Fibroblast of villous mesenchyme (primary cell): ENCODE measurements at regions not wholly inside any gene's neighbourhood (a gene's known extent, or its start where the extent isn't known, plus 50 kb on each side); places are given as distances from the start of the nearest gene placed in this dataset.

Experiments used
- DNase-seq: peaks from one replicate; pipeline ENCODE4 v3.0.0-alpha.2; 2010; ENCODE audit warnings: low read depth
- H3K4me3 ChIP-seq: 2 replicates; pipeline ENCODE4 v1.5.1; 2011; ENCODE audit warnings: low read depth, mild to moderate bottlenecking, low read length
- TF ChIP-seq, protein P1 (sequence below): IDR thresholded peaks from 2 replicates; pipeline ENCODE4 v1.5.1; 2012; ENCODE audit warnings: low read depth, mild to moderate bottlenecking, low read length; ENCODE audit not compliant: insufficient read depth

GRCh38 chr22:48234011-48234410, 1471.6 kb downstream of the TBC1D22A start:
- DNase-seq: no peak
- TF ChIP-seq, protein P1, sequence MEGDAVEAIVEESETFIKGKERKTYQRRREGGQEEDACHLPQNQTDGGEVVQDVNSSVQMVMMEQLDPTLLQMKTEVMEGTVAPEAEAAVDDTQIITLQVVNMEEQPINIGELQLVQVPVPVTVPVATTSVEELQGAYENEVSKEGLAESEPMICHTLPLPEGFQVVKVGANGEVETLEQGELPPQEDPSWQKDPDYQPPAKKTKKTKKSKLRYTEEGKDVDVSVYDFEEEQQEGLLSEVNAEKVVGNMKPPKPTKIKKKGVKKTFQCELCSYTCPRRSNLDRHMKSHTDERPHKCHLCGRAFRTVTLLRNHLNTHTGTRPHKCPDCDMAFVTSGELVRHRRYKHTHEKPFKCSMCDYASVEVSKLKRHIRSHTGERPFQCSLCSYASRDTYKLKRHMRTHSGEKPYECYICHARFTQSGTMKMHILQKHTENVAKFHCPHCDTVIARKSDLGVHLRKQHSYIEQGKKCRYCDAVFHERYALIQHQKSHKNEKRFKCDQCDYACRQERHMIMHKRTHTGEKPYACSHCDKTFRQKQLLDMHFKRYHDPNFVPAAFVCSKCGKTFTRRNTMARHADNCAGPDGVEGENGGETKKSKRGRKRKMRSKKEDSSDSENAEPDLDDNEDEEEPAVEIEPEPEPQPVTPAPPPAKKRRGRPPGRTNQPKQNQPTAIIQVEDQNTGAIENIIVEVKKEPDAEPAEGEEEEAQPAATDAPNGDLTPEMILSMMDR: no peak
- no peak overlapping the region for H3K4me3 ChIP-seq

- TF ChIP-seq, protein P1: no peak
- DNase-seq: no peak
- H3K4me3 ChIP-seq: no peak overlapping the region
Measured at GRCh38 chr22:48233586-48233985, 1471.1 kb downstream of the TBC1D22A start.

- H3K4me3 ChIP-seq: no peak overlapping the region
- TF ChIP-seq, protein P1: no peak
- DNase-seq: no peak
Measured at GRCh38 chr22:48228468-48228867, 1466.0 kb downstream of the TBC1D22A start.

DNA sequence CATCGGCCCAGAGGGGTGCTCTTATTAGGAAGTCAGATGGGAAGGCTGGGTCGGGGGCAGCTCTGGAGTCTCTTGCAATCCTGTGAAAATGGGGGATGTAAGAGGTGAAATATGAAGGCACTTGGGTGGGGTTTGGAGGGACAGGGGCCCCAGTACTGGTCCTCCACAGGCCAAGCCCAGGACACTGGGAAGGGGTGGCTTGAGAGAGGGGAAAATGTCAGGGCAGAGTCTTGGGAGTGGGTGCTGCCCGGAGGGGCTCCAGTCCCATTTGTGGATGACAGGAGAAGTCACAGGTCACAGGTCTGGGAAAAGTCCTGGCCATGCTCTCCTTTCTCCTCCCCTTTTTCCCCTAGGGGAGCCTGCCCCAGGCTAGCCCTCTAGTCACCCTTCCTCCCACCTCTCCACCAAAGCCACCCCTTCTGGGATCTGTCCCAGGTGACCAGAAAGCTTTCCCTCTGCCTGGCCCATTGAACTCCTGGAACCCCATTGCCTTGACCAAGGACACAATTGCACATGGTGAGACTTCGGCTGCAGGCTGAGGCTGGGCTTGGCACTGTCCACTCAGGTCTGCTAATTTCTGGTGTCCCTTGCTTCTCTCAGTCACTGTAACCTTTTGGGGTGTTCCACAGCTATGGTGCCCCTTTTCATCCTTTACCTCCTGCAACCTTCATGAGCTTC, 1465.0 kb downstream of the TBC1D22A start:
- H3K4me3 ChIP-seq: no peak overlapping the region
- DNase-seq: no peak
- TF ChIP-seq, protein P1: no peak

DNA sequence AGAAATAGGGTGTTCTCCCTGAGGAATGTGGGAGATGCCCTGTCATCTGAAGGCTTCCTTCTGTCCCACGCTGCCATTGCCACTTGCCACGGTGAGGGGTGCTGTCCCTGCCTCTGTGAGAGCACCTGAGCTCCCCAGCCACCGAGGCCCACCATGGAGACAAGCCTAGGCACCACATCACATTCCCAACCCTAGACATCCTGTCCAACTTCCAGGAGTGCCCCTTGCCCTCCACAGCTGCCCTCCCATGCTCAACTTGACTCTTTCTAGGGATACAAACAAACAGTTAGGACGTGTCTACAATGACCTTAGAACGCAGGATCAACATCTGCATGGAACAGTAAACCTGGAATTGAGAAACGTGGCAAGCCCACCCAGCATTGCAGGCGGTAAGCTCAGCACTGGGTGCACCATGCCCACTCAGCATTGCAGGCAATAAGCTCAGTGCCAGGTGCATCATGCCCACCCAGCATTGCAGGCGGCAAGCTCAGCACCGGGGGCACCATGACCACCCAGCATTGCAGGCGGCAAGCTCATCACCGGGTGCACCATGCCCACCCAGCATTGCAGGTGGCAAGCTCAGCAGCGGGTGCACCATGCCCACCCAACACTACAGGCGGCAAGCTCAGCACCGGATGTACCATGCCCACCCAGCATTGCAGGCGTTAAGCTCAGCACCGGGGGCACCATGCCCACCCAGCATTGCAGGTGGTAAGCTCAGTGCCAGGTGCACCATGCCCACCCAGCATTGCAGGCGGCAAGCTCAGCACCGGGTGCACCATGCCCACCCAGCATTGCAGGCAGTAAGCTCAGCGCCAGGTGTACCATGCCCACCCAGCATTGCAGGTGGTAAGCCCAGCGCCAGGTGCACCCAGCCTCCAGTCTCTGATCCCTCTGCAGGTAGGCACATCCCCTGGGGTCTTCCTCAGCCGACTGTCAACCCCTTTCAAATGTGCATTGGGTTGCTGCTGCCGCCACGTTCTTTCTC, 1463.9 kb downstream of the TBC1D22A start:
- TF ChIP-seq, protein P1: no peak
- no peak overlapping the region for H3K4me3 ChIP-seq
- no peak for DNase-seq

DNA sequence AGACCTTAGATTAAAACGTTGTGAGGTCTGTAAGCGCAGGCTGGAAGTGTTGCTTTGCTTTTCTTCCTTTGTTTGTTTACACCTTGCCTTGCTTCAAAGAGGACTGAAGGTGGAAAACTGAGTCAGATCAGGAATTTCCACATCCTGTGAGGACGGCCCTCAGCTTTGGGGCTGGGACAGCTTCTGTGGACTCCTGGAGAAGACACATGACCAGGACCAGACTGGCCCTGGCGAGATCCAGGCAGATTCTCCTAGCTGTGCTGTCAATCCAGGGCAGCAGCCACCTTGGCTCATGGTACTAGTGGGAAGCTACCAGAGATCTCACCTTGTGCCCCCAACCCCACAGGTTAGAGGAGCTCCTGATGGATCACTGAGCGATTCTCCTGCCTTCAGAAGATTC, 1461.9 kb downstream of the TBC1D22A start:
- TF ChIP-seq, protein P1: no peak
- DNase-seq: no peak
- no peak overlapping the region for H3K4me3 ChIP-seq
